Small intestine (tissue), 7 donors: ENCODE measurements at regions not wholly inside any gene's neighbourhood (a gene's known extent, or its start where the extent isn't known, plus 50 kb on each side); places are given as distances from the start of the nearest gene placed in this dataset.
"Not testable (repeated sequence)": the region's sequence is repeated elsewhere in the genome, so short reads cannot be mapped to it uniquely, and the experiment has no call there.

ENCODE experiments used
- DNase-seq, 2 donors: peaks; one replicate each; pipeline versions ENCODE4 v3.0.0 to v3.0.0-alpha.2; 2013
- FAIRE-seq: peaks from 2 replicates; lab custom pipeline; 2012; peaks lifted over from hg19 to GRCh38; lab: Jason Lieb, UNC
- H3K27ac ChIP-seq, 3 donors: one replicate each; pipeline ENCODE4 v1.5.1; 2013; ENCODE audit warnings: low read length in 2 of 3, mild to moderate bottlenecking in 2 of 3, control low read depth in 1 of 3, inconsistent platforms in 1 of 3, low read depth in 1 of 3, moderate library complexity in 1 of 3
- H3K27me3 ChIP-seq, 3 donors: one replicate each; pipeline ENCODE4 v1.6.1; 2013; ENCODE audit warnings: low read length in 3 of 3, inconsistent platforms in 1 of 3; ENCODE audit not compliant: control insufficient read depth in 3 of 3, insufficient read depth in 3 of 3
- H3K36me3 ChIP-seq, 3 donors: one replicate each; pipeline ENCODE4 v1.6.1; 2013; ENCODE audit warnings: low read length in 3 of 3, inconsistent platforms in 1 of 3, low read depth in 1 of 3, mild to moderate bottlenecking in 1 of 3, moderate library complexity in 1 of 3; ENCODE audit not compliant: control insufficient read depth in 3 of 3, insufficient read depth in 2 of 3
- H3K4me1 ChIP-seq, 3 donors: one replicate each; pipeline ENCODE4 v1.6.1; 2013; ENCODE audit warnings: low read length in 2 of 3, inconsistent platforms in 1 of 3, low read depth in 1 of 3, mild to moderate bottlenecking in 1 of 3, moderate library complexity in 1 of 3; ENCODE audit not compliant: control insufficient read depth in 3 of 3, insufficient read depth in 2 of 3
- H3K4me3 ChIP-seq, 3 donors: one replicate each; pipeline ENCODE4 v1.5.1; 2013; ENCODE audit warnings: low read length in 3 of 3, control low read depth in 1 of 3, inconsistent platforms in 1 of 3, low read depth in 1 of 3, mild to moderate bottlenecking in 1 of 3, moderate library complexity in 1 of 3
- H3K9me3 ChIP-seq, 2 donors: one replicate each; pipeline ENCODE4 v1.6.1; 2013; ENCODE audit warnings: low read depth in 1 of 2, low read length in 1 of 2; ENCODE audit not compliant: control insufficient read depth in 2 of 2, insufficient read depth in 1 of 2
- WGBS, 3 donors: extraction: QIAGEN DNeasy Blood & Tissue Kit; methylation state at CpG; one replicate each; pipeline ENCODE4 v1.1.7; 2013; 5-methylcytosine and 5-hydroxymethylcytosine counted together
- donor health status: healthy with polysubstance abuse.
- donor health status: control.
- donor health status: control.
- donor health status: Bipolar disorder and iron deficiency.
- donor health status: healthy.

GRCh38 chr9:25045469-25045868 is 499.8 kb upstream of the IZUMO3 start:
- not testable (repeated sequence) for H3K27ac ChIP-seq, DNase-seq, H3K4me1 ChIP-seq, H3K27me3 ChIP-seq, H3K9me3 ChIP-seq, H3K4me3 ChIP-seq, H3K36me3 ChIP-seq, FAIRE-seq
- 78 to 82% (median 80%) methylated on average over 8 of the region's 8 CpGs for WGBS, 3 donors

- DNase-seq = no peak
- no peak overlapping the region for H3K27ac ChIP-seq
- no peaks in the 10 kb centered on the region for H3K36me3 ChIP-seq
- peaks cover 0 to 9% of the 10 kb centered on the region in 2 donors for H3K9me3 ChIP-seq
- FAIRE-seq = no peak
- no peaks in the 10 kb centered on the region for H3K27me3 ChIP-seq
- WGBS, 3 donors = 86 to 97% (median 96%) methylated on average over 2 of the region's 2 CpGs
- no peak overlapping the region for H3K4me3 ChIP-seq
- no peaks in the 10 kb centered on the region for H3K4me1 ChIP-seq
Measured at GRCh38 chr9:25029743-25030142, 484.0 kb upstream of the IZUMO3 start.

- H3K4me1 ChIP-seq = no peaks in the 10 kb centered on the region
- no peaks in the 10 kb centered on the region for H3K36me3 ChIP-seq
- H3K4me3 ChIP-seq = no peak overlapping the region
- WGBS, 3 donors = 82 to 84% (median 82%) methylated on average over 9 of the region's 9 CpGs
- H3K27ac ChIP-seq = no peak overlapping the region
- peaks cover 0 to 9% of the 10 kb centered on the region in 2 donors for H3K9me3 ChIP-seq
- no peaks in the 10 kb centered on the region for H3K27me3 ChIP-seq
- FAIRE-seq (no peak), DNase-seq (no peak)
Measured at GRCh38 chr9:25025686-25026085, 480.0 kb upstream of the IZUMO3 start.

GRCh38 chr9:25025156-25025555 is 479.5 kb upstream of the IZUMO3 start:
- 69 to 84% (median 75%) methylated on average over 5 of the region's 5 CpGs for WGBS, 3 donors
- no peak overlapping the region for H3K27ac ChIP-seq
- DNase-seq = no peak
- peaks cover 0 to 9% of the 10 kb centered on the region in 2 donors for H3K9me3 ChIP-seq
- no peak overlapping the region for H3K4me3 ChIP-seq
- no peaks in the 10 kb centered on the region for H3K4me1 ChIP-seq
- FAIRE-seq = no peak
- H3K27me3 ChIP-seq = no peaks in the 10 kb centered on the region
- H3K36me3 ChIP-seq = no peaks in the 10 kb centered on the region

GRCh38 chr9:25017779-25018178 is 472.1 kb upstream of the IZUMO3 start:
- WGBS, 3 donors = 48 to 88% (median 86%) methylated on average over 1 of the region's 1 CpG
- no peaks in the 10 kb centered on the region for H3K27me3 ChIP-seq

GRCh38 chr9:25010027-25010662 is 464.4 kb upstream of the IZUMO3 start:
- Histone ChIP-seq H3K9me3 (no peaks in the 10 kb centered on the region), H3K36me3 (no peaks in the 10 kb centered on the region), H3K27ac (no peak overlapping the region), H3K4me1 (no peaks in the 10 kb centered on the region), H3K27me3 (no peaks in the 10 kb centered on the region), H3K4me3 (no peak overlapping the region)
- FAIRE-seq (no peak), DNase-seq (no peak)
- whole genome bisulfite sequencing, 3 donors = 72 to 84% (median 75%) methylated on average over 2 of the region's 2 CpGs

More at GRCh38 chr9:25017779-25018178, 472.1 kb upstream of the IZUMO3 start:
- Histone ChIP-seq H3K27ac (no peak overlapping the region), H3K4me3 (no peak overlapping the region), H3K4me1 (no peaks in the 10 kb centered on the region), H3K36me3 (no peaks in the 10 kb centered on the region), H3K9me3 (no peaks in the 10 kb centered on the region)
- FAIRE-seq (no peak), DNase-seq (no peak)

- Histone ChIP-seq H3K27ac (no peak overlapping the region), H3K36me3 (no peaks in the 10 kb centered on the region), H3K4me1 (no peaks in the 10 kb centered on the region), H3K9me3 (no peaks in the 10 kb centered on the region), H3K4me3 (no peak overlapping the region), H3K27me3 (no peaks in the 10 kb centered on the region)
- FAIRE-seq (no peak), DNase-seq (no peak)
- whole genome bisulfite sequencing, 3 donors = 51 to 77% (median 58%) methylated on average over 10 of the region's 10 CpGs
Measured at GRCh38 chr9:25003686-25004085, 458.0 kb upstream of the IZUMO3 start.

GRCh38 chr9:24986331-24986730 is 440.6 kb upstream of the IZUMO3 start:
- H3K36me3 ChIP-seq = no peaks in the 10 kb centered on the region
- no peak overlapping the region for H3K4me3 ChIP-seq
- no peak overlapping the region for H3K27ac ChIP-seq
- 65 to 72% (median 68%) methylated on average over 3 of the region's 3 CpGs for WGBS, 3 donors
- H3K27me3 ChIP-seq = no peaks in the 10 kb centered on the region
- no peaks in the 10 kb centered on the region for H3K9me3 ChIP-seq
- FAIRE-seq (no peak), DNase-seq (no peak)
- no peaks in the 10 kb centered on the region for H3K4me1 ChIP-seq

GRCh38 chr9:24970780-24971179 is 425.1 kb upstream of the IZUMO3 start:
- H3K36me3 ChIP-seq, H3K27me3 ChIP-seq, H3K27ac ChIP-seq, H3K4me3 ChIP-seq, H3K4me1 ChIP-seq, H3K9me3 ChIP-seq, DNase-seq, FAIRE-seq: not testable (repeated sequence)
- whole genome bisulfite sequencing, 3 donors = 88 to 94% (median 91%) methylated on average over 8 of the region's 8 CpGs
